HS-5 (cell line): ENCODE measurements at regions not wholly inside any gene's neighbourhood (a gene's known extent, or its start where the extent isn't known, plus 50 kb on each side); places are given as distances from the start of the nearest gene placed in this dataset.

Experiments used
- DNase-seq: peaks from one replicate; pipeline ENCODE4 v3.0.0-alpha.2; 2012; ENCODE audit warnings: low read depth

DNA sequence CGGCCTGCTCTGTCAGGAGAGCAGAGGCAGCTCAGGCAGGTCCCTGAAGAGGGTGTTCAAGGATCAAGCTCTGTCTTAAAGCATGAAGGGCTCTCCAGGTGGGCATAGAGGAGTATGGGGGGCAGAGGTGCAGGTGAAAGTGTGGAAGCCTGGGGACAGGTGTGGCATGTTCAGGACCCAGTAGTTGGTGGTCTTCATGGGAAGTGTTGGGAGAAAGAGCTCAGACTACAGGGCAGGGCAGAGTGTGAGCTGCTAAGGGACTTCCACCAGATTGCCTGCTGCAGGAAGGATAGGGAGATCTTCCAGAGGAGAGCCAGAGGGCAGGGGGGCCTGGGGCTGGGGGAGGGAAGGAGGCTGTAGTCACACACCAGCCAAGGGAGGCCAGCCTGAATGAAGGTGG lies 156.5 kb upstream of the GDF10 start:
- DNase-seq = no peak

DNA sequence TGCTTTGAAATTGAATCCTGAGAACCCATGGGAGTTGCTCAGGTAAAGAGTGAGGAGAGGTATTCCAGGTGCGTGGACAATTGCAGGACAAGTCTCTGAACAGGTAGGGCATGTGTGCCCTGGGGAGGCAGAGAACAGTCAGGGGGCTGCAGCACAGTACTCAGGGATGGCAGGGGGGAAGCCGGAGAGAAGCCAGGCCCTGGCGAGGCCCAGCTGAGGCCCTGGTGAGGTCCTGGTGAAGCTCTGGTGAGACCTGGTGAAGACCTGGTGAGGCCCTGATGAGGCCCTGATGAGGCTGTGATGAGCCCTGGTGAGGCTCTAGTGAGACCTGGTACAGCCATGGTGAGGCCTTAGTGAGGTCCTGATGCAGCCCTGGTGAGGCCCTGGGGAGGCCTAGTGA lies 155.5 kb upstream of the GDF10 start:
- DNase-seq = no peak

DNA sequence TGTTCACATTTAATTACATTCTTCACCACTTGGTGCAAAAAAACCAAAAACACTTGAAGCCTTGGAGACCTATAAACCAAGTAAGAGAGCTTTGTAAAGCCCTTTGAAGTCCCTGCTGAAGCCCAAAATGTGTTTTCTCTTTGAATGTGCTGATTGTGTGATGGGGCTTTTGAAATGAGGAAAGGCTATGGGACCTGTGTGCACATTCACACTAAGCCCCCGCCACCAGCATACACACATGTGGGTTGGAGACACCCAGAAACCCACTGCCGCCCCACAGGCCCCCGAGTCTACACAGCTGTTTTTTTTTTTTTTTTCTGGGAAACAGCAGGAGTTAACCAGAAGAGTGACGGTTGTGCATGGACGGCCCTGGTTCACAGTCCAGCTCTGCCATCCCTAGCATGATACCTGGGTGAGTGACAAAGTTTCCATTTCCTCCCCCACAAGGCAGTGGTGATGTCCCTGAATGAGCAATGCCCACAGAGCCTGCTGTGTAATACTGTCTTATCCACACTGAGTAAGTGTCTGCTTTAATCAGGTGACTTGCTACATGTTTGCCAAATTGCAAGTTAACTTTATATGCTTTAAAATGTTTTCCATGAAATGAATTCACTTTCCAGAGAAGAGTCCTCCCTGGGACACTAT lies 154.6 kb upstream of the GDF10 start:
- DNase-seq = no peak

DNA sequence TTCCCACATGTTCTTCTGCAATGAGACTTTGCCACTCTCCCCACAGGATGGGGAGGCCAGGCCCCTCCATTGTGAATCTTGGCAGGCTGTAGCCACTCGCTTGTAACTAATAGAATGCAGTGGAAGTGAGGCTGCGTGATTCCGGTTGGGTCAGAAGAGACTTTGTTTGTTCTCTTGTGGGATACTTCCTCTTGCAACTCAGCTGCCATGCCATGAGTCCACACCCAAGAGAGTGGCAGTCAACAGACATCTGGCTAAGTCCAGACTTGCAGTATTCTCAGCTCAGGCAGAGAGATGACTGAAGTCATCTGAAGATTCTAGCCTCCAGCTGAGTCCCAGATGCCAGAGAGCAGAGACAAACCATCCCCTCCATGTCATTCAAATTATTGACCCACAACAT lies 153.4 kb upstream of the GDF10 start:
- DNase-seq = no peak

DNA sequence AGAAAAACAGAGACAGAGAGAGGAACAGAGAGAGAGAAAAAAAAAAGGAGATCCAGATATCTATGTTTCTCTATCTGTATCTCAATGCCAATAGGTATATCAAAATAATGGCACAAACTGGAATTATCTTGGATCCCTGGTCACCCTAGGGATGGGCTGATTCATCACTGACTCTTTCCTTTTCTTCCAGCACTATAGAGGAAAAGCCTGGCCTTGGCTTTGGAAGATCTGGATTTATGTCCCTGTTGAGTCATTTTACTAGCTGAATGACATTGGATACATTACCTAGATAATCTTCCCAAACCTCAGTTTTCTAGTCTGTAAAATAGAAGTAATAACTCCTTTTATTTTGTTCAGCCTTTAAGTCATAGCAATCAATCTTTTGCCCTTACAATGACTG lies 152.8 kb upstream of the GDF10 start:
- DNase-seq = no peak

DNA sequence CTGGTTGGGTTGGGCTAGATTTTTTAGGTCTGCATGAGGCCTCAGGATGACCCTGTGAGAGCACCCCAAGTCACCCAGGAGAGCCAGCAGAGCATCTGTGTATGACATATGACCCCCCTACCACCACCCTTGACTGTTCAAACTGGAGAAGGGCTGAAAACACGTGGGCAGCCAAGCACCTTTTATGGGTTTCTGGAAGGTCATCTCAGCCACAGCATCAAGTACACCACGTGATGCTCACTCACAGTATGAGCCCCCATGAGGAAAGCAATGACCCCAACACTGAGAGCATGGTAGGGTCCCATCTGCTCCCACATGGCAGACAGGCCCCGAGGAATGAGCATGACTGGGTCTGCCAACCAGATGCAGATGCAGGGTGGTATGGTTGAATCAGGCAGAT lies 149.4 kb upstream of the GDF10 start:
- no peak for DNase-seq

DNA sequence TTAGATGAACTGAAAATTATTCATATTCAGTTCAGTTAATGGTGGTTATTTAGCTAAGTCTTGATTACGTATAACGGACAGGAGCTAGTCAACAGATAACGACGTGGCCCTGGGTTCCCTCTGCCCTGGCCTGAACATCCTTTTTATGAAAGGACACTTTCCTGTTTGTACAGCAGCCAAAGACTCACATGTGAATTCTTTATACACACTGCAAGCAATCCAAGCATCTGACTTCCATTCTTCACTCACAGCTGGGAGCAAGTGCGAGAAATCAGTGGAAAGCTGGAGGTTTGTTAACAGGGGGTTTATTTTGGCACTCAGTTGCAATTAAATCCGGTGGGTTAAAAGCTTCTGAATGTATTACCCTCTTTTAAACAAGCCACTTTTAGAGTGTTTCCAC lies 148.1 kb upstream of the GDF10 start:
- DNase-seq = no peak

DNA sequence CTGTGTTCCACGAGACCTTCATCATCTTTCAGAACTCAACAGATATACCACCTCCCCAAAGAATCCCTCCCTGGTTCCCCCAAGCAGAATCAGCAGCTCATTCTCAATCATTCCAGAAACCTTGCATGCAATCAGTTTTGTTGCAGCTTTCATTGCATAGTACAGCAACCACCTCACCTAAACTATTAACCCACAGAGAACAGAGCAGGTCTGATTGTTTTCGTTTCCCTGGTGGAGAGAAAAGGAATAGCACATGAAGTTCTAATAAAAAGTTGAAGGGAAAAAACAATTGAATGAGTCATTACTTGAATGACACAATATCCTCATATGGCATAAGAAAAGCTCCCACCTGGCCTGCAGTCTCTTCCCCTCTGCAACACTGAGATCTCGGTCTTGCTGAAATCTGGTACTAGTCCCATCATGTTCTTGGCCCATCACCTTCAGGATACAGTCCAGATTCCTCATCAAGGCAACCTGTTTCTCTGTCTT lies 147.1 kb upstream of the GDF10 start:
- peak; percentile 11 for DNase-seq

DNA sequence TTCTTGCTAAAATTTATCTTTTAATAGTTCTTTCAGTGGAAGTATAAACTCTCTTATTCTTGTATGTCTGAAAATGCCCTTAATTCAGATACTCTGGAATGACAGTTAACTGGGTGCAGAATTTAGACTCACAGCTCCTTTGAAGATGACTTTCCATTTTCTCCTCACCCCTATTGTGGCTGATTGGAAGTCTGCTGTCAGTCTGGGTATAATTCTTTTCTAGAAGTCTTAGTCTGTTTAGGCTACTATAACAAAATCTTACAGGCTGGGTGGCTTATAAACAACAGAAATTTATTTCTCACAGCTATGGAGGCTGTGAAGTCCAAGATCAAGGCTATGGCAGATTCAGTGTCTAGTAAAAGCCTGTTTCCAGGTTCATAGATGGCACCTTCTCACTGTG lies 145.2 kb upstream of the GDF10 start:
- no peak for DNase-seq

DNA sequence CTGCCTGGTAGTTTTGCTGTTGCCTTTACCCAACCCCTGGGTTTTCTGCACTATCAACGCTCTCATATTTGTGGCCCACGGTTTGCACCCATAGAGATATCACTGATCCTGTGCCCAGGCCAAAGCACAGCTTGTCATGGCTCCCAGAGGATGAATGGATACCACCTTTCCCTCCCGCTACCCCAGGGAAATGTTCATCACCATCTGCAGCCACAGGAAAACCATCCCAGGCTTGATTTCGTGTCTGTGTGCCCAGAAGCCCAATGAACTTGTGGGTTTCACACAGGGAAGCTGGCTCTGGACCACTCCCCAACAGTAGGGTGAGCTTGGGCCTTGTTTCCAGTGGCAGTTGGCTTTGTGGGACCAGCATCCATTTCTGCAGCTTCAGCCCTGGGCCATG lies 143.1 kb upstream of the GDF10 start:
- DNase-seq = no peak

DNA sequence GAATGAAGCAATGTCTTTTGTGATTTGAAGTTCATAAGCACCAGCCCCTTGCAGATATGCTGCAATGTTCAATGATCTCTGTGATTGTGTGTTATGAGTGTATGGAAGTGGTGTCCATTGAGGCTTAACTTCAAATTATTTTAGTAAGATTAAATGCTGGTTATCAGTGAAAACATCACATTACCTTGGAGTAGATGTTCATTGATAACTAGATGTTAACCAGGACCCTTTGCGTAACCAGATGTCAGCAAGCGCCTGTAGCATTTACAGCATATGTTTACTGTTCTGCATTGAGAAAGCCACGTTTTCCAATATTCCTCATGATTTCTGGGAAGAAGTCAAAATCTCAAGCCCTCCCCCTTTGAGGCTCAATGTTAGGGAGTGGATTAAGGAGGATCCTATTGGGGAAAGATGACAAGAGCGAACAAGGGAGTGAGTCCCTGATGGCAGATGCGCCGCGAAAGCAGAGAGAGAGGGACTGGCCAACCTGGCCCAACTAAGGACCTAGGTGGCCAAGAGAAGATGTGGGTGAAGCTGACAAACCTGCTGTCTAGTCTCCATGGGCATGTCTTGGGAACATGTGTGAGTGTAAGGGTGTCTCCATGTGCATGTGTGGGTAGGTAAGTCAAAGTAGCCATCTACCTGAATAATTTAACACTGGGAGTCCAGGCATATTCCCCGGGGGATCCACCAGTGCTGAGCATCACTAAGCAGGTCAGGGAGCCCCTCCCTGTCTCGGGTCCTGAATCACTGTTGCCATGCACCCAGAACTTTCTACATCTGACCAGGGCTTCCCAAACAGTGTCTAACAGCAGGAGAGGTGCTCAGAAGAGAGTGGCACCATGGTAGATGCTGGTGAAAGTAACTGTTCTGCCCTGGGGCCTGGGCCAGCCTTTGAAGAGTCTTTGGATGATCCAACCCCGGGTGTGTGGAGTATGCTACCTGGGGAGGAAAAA lies 141.6 kb upstream of the GDF10 start:
- DNase-seq = no peak

DNA sequence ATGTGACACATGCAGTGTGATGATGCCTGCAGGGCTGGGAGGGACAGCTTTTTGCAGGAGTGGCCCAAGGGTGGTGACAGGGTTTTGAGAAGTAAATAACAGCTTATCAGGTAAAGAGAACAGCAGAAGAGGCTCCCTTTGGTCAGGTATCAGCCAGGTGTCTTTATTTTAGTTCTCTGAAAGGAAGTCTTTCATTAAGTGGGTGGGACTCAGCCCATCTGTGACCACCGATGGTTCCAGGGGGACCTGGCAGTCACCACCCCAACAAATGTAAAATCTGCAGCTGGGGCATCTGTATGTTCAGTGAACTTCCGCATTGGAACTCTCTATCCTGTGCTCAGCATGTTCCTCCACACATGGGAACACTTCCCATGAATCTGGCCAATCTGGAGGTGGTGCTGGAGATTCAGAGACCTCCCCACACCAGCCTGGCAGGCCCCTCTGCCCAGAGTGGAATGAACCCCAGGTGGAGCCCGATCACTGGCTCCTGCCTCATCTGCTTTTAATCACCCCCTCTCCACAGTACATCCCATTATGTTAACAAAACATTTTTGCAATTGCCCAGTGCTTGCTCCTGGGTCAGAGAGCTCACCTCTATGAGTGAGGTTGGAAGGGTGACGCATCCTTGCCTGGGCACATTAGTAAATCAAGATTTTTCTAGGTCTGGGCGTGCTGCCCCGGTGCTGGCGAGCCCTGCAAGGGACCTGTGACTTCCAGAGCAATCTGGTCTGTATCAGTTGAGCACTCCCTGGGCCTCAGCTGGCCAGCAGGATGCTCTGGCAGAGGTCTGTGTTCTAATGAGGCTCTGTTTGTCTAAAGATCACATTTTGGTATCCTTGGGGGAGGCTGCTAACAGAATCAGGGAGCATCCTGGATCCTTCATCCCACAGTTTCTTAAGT lies 140.4 kb upstream of the GDF10 start:
- no peak for DNase-seq

DNA sequence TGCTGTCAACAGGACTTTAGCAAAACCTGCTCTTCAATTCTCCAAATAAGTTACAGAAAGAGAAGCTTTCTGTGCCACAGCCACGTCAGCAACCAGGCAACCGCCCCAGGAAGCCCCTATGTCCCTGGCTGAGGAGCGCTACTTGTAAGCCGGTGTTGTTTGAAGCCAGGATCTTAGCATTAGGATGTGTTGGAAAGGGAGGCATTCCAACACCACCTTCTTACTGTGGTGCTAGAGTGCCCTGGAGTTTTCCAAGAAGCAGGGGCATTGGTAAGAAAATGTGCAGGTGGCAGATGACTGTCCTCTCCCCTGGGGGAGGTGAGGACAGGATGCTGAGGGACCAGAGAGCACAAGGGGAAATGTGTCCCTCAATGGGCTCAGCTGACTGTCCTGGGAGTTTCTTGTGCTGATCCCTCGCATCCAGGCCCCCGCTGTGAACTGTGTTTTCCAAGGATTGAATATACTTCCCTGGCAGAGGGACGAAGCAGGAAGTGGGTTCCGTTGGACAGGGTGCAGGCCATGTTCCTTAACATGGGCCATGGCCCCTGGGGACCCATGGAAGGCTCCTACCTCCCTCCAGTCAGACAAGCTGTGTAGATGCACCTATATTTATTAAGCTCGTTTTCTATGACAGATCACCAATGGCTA lies 139.6 kb upstream of the GDF10 start:
- DNase-seq = no peak

DNA sequence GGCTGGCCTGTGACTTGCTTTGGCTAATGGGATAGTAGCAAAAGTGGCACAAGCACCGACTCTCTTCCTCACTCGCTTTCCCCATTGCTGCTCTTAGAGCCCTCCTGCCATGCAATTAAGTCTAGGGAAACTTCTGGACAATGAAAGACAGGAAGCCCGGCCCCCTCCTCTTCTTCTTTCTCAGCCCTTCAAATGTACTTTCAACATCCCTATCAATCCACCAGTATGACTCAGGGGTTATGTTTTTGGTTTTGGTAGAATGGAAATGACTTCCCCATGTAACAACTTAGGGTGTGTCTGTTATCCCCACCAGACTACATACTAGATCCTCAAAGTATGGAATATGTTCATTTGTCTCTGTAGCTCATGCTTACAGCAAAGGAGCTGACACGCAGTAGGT lies 139.0 kb upstream of the GDF10 start:
- DNase-seq = no peak

DNA sequence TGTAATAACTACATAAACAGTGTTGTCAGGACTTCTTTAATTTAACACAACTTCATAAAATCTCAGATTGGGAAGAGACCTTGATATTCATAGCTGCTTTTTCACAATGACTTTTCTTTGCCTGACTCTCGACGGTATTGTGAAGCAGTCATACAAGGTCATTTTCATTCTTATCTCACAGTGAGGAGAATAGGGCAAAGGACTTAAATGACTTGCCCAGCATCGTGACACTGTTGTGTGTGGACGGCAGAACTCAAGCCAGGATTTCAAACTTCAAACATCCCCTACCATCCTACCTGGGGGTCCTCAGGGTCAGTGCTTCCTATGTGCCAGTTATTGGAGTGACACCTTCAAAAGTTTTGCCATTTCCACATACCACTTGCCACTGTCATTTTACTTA lies 138.5 kb upstream of the GDF10 start:
- no peak for DNase-seq

DNA sequence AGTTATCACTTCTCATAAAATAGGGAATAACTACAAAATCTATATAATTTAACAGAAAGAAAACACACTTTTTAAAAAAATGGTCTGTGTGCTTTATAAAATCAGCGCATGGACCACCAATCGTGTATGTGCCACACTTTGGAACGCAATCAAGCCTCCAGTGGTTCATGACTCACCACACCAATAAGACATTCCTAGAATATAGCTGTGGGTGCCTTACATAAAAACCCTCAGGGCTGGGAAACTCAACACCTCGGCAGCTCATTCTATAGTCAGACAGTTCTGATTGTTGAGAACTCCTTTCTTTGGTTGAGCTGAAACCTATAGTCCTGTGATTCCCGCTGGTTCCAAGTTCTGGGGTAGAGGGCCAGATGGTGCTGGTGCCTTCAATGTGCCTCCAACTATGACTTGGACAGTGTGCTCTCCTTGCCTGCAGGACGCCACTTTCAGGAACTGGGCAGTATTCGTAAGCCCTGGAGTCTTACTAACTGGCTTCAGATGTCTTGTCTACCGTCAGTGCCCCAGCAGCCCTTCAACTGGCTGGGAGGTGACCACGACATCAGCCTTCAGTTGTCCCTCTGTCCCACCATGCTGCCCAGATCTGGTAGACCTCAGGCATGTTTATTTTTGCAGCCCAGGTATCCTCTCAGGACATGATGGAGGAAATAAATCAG lies 135.7 kb upstream of the GDF10 start:
- DNase-seq = peak; percentile 67

DNA sequence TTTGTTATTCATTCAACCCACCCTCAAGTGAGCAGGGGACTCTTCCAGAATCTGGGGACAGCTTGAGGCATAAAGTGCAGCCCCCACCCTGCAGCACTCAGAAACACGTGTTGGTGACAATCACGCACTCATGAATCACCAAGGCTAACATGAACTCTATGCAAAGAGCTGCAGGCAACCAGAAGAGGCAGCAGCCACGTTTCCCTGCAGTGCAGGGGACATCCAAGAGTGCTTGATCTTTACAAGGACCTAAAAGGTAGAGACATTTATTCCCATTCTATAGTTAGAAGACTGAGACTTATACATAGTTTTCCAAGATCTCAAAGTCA lies 135.2 kb upstream of the GDF10 start:
- DNase-seq = no peak

DNA sequence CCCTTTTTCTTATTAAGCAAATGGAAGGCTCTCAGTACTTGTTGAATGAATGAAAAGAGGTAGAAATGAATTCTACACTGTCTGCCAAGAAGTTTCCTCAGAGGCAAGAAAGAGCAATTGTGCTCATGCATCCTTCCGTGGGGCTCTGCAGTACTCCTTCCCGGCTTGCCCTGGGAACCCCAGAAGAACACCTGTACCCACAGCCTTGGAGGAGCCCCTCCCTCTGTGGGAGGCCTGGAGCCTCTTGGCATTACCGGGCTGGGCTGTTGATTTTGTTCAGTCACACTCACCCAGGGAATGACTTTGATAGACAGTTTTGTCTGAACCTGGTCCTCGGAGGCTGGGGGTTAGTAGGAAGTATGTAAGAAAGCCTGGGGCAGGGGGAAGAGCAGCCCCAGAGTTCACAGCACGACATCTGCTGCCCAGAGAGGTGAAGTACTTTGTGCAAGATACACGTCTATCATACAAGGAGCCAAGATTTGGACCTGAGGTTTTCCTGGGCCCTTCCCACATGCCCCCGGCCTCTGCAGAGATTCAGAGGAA lies 134.8 kb upstream of the GDF10 start:
- DNase-seq = no peak

DNA sequence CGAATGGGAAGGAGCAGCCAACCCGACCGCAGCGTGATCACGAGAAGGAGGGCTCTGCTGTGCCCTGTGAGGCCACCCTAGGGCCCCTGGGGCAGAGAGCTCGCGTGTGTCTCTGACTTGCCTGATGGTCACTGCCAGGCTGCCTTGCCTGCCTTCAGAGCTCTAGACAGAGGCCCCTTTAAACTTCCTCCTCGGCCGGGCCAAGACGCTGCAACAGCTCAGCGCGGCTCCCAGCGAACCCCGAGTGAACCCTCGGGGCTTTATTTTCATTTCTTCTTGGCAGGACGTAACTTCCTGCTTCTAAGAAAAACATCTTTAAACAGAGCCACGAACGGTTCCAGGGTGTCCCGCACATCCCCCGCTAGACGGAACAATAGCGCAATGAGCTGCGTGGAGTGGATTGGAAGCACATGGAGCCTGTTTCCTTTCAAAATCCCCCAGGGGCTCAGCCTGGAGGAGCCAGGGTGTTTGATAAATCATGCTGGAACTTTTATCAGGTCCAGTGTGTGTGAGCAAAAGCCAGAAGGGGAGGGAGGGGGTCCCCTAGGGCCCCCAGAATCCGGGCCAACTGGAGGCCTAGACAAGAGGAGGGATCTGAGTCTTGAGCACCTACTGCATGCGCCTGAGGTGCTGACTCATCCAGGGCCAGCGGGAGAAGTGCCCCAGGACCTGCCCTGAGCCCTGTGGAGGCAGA lies 134.1 kb upstream of the GDF10 start:
- no peak for DNase-seq

DNA sequence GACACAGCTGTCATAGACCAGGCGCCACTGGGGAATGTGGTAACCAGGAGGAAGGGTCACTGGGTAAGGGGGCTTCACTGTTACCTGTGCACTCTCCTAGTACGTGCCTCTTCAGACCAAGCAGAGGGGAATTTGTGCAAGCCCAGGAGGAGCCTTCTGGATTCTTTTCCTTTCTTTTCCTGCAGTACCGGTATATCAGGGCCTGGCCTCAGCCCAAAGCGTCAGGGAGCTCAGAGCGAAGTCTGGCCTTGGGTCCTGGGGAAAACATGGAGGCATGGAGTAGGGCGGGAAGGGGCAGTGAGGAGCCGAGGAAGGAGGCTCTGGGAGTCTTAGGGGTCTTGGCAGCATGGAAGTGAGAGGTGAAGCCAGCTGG lies 133.6 kb upstream of the GDF10 start:
- no peak for DNase-seq
